ENCODE measurements at regions not wholly inside any gene's neighbourhood (a gene's known extent, or its start where the extent isn't known, plus 50 kb on each side); places are given as distances from the start of the nearest gene placed in this dataset.

DNA sequence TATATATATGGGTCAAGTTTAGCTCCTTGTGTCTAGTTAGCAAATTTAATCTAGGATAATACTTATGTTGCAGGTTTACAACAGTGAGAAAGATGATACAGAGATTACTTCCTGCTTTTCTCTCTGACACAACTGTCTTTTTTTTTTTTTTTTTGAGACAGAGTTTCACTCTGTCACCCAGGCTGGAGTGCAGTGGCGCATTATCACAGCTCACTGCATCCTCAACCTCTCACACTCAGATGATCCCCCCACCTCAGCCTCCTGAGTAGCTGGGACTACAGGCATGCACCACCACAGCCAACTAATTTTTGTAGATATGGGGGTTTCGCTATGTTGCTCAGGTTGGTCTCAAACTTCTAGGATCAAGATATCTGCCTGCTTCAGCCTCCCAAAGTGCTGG, 706.9 kb upstream of the SOX9 start:
- TF ChIP-seq EZH2 (IDR thresholded peaks at IDR 0.05; ENCODE audit: borderline replicate concordance, insufficient read depth, low read depth, low read length, poor library complexity, severe bottlenecking), result no peak
- TF ChIP-seq, protein P1, sequence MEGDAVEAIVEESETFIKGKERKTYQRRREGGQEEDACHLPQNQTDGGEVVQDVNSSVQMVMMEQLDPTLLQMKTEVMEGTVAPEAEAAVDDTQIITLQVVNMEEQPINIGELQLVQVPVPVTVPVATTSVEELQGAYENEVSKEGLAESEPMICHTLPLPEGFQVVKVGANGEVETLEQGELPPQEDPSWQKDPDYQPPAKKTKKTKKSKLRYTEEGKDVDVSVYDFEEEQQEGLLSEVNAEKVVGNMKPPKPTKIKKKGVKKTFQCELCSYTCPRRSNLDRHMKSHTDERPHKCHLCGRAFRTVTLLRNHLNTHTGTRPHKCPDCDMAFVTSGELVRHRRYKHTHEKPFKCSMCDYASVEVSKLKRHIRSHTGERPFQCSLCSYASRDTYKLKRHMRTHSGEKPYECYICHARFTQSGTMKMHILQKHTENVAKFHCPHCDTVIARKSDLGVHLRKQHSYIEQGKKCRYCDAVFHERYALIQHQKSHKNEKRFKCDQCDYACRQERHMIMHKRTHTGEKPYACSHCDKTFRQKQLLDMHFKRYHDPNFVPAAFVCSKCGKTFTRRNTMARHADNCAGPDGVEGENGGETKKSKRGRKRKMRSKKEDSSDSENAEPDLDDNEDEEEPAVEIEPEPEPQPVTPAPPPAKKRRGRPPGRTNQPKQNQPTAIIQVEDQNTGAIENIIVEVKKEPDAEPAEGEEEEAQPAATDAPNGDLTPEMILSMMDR (IDR thresholded peaks at IDR 0.05), result no peak

Measured in B cell (primary cell).